ENCODE measurements at regions not wholly inside any gene's neighbourhood (a gene's known extent, or its start where the extent isn't known, plus 50 kb on each side); places are given as distances from the start of the nearest gene placed in this dataset.

DNA sequence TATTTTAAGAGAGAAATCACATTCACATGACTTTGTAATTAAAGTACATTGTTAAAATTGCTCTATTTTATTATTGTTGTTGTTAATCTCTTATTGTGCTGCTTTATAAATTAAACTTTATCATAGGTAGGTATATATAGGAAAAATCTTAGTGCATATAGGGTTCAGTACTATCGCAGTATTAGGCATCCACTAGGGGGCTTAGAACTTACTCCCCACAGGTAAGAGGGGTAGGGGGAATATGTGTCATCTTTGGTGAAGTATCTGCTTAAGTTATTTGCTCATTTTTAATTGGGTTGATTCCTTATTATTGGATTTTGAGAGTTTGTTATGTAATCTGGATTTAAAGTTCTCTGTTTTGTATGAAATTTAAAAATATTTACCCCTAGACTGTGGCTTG is 385.2 kb downstream of the DUSP10 start:
- TF ChIP-seq CTCF (conservative IDR thresholded peaks at IDR 0.05 in 1 of 2, IDR thresholded peaks at IDR 0.05 in 1 of 2; ENCODE audit: low read depth in 1 of 2, low read length in 2 of 2) (peak in 1 of 2 donors; percentile 12), EZH2 (IDR thresholded peaks at IDR 0.05; ENCODE audit: low read length, missing control alignments) (no peak)
- Histone ChIP-seq H3K4me3 (replicated peaks in 1 of 4; ENCODE audit: control extremely low read depth in 1 of 4, insufficient read depth in 1 of 4, low read depth in 3 of 4, low read length in 4 of 4) (no peak overlapping the region), H3K4me2 (ENCODE audit: extremely low read depth, insufficient read depth, low read length) (no peak overlapping the region), H3K79me2 (ENCODE audit: control insufficient read depth, insufficient read depth, low read length) (no peaks in the 10 kb centered on the region), H4K20me1 (ENCODE audit: control insufficient read depth, extremely low read depth, insufficient read depth, low read length) (no peaks in the 10 kb centered on the region), H3K27me3 (ENCODE audit: control insufficient read depth, insufficient read depth, low read length) (no peaks in the 10 kb centered on the region), H2AFZ (ENCODE audit: low read length) (no peak overlapping the region), H3K9ac (ENCODE audit: insufficient read depth, low read length) (no peak overlapping the region), H3K27ac (ENCODE audit: insufficient read depth, low read length) (no peak overlapping the region), H3K9me3 (ENCODE audit: control insufficient read depth, insufficient read depth, low read depth, low read length) (no peaks in the 10 kb centered on the region), H3K4me1 (ENCODE audit: control insufficient read depth, extremely low read depth, insufficient read depth, low read length) (no peaks in the 10 kb centered on the region), H3K36me3 (ENCODE audit: control insufficient read depth, insufficient read depth, low read length) (no peaks in the 10 kb centered on the region)
- DNase-seq (ENCODE audit: low read depth in 2 of 2), result no peak

GRCh38 chr1:221363039-221363438 is 378.9 kb downstream of the DUSP10 start:
- no peak for TF ChIP-seq CTCF (conservative IDR thresholded peaks at IDR 0.05 in 1 of 2, IDR thresholded peaks at IDR 0.05 in 1 of 2; ENCODE audit: low read depth in 1 of 2, low read length in 2 of 2)
- no peak for TF ChIP-seq EZH2 (IDR thresholded peaks at IDR 0.05; ENCODE audit: low read length, missing control alignments)
- no peak overlapping the region for H3K4me2 ChIP-seq (ENCODE audit: extremely low read depth, insufficient read depth, low read length)
- no peak for DNase-seq (ENCODE audit: low read depth in 2 of 2)

GRCh38 chr1:221366495-221367110 is 375.3 kb downstream of the DUSP10 start:
- H3K4me3 ChIP-seq (replicated peaks in 1 of 4; ENCODE audit: control extremely low read depth in 1 of 4, insufficient read depth in 1 of 4, low read depth in 3 of 4, low read length in 4 of 4), result no peak overlapping the region
- no peaks in the 10 kb centered on the region for H3K79me2 ChIP-seq (ENCODE audit: control insufficient read depth, insufficient read depth, low read length)
- no peaks in the 10 kb centered on the region for H4K20me1 ChIP-seq (ENCODE audit: control insufficient read depth, extremely low read depth, insufficient read depth, low read length)
- H3K9ac ChIP-seq (ENCODE audit: insufficient read depth, low read length), result no peak overlapping the region
- H2AFZ ChIP-seq (ENCODE audit: low read length), result no peak overlapping the region
- H3K27ac ChIP-seq (ENCODE audit: insufficient read depth, low read length), result no peak overlapping the region
- H3K4me1 ChIP-seq (ENCODE audit: control insufficient read depth, extremely low read depth, insufficient read depth, low read length), result no peaks in the 10 kb centered on the region
- no peaks in the 10 kb centered on the region for H3K9me3 ChIP-seq (ENCODE audit: control insufficient read depth, insufficient read depth, low read depth, low read length)
- no peaks in the 10 kb centered on the region for H3K36me3 ChIP-seq (ENCODE audit: control insufficient read depth, insufficient read depth, low read length)
- H3K4me2 ChIP-seq (ENCODE audit: extremely low read depth, insufficient read depth, low read length), result no peak overlapping the region
- no peaks in the 10 kb centered on the region for H3K27me3 ChIP-seq (ENCODE audit: control insufficient read depth, insufficient read depth, low read length)
- no peak for DNase-seq (ENCODE audit: low read depth in 2 of 2)
- TF ChIP-seq CTCF (conservative IDR thresholded peaks at IDR 0.05 in 1 of 2, IDR thresholded peaks at IDR 0.05 in 1 of 2; ENCODE audit: low read depth in 1 of 2, low read length in 2 of 2) (no peak), EZH2 (IDR thresholded peaks at IDR 0.05; ENCODE audit: low read length, missing control alignments) (no peak)

More at GRCh38 chr1:221363039-221363438, 378.9 kb downstream of the DUSP10 start:
- H3K27ac ChIP-seq (ENCODE audit: insufficient read depth, low read length), result no peak overlapping the region
- H3K9me3 ChIP-seq (ENCODE audit: control insufficient read depth, insufficient read depth, low read depth, low read length), result no peaks in the 10 kb centered on the region
- H3K27me3 ChIP-seq (ENCODE audit: control insufficient read depth, insufficient read depth, low read length), result no peaks in the 10 kb centered on the region
- H3K79me2 ChIP-seq (ENCODE audit: control insufficient read depth, insufficient read depth, low read length), result no peaks in the 10 kb centered on the region
- no peak overlapping the region for H2AFZ ChIP-seq (ENCODE audit: low read length)
- H4K20me1 ChIP-seq (ENCODE audit: control insufficient read depth, extremely low read depth, insufficient read depth, low read length), result no peaks in the 10 kb centered on the region
- no peak overlapping the region for H3K4me3 ChIP-seq (replicated peaks in 1 of 4; ENCODE audit: control extremely low read depth in 1 of 4, insufficient read depth in 1 of 4, low read depth in 3 of 4, low read length in 4 of 4)
- H3K36me3 ChIP-seq (ENCODE audit: control insufficient read depth, insufficient read depth, low read length), result no peaks in the 10 kb centered on the region
- no peaks in the 10 kb centered on the region for H3K4me1 ChIP-seq (ENCODE audit: control insufficient read depth, extremely low read depth, insufficient read depth, low read length)
- H3K9ac ChIP-seq (ENCODE audit: insufficient read depth, low read length), result no peak overlapping the region
